ENCODE measurements at regions not wholly inside any gene's neighbourhood (a gene's known extent, or its start where the extent isn't known, plus 50 kb on each side); places are given as distances from the start of the nearest gene placed in this dataset.

- ATAC-seq = no peak
- no peaks in the 10 kb centered on the region for H3K9me3 ChIP-seq (ENCODE audit: low read length)
- no peak overlapping the region for H3K9ac ChIP-seq (ENCODE audit: insufficient read depth, low read depth, low read length)
- BruUV-seq (replicated peaks) = no TSS peak
- no peak overlapping the region for H3K4me3 ChIP-seq (replicated peaks in 1 of 3; ENCODE audit: insufficient read depth in 1 of 3, low read depth in 2 of 3, low read length in 3 of 3)
- no peak for FAIRE-seq
- no peak overlapping the region for H2AFZ ChIP-seq (ENCODE audit: low read length)
- H4K20me1 ChIP-seq (ENCODE audit: insufficient read depth, low read length) = no peaks in the 10 kb centered on the region
- WGBS (ENCODE audit: low lambda C conversion rate) = 85% methylated on average over 6 of the region's 6 CpGs
- ChIA-PET POLR2A (no interaction called here), CTCF (ENCODE audit: low intra/inter-chr PET ratio, low total read pairs) (no interaction called here)
- H3K4me2 ChIP-seq (ENCODE audit: low read depth, low read length) = no peak overlapping the region
- peaks cover 7% of the 10 kb centered on the region for H3K4me1 ChIP-seq (ENCODE audit: insufficient read depth, low read length)
- DNase-seq (ENCODE audit: low spot score) = no peak
- no peak overlapping the region for H3K27ac ChIP-seq (ENCODE audit: extremely low read length, insufficient read depth, low read length)
- H3K27me3 ChIP-seq (ENCODE audit: control insufficient read depth in 1 of 2, insufficient read depth in 2 of 2, low read length in 2 of 2) = no peaks in the 10 kb centered on the region
- no peaks in the 10 kb centered on the region for H3K36me3 ChIP-seq (replicated peaks in 1 of 2; ENCODE audit: control insufficient read depth in 1 of 2, insufficient read depth in 2 of 2, low read length in 2 of 2)
- in situ Hi-C loops (cut with HindIII; ENCODE audit: extremely low pct_ligation_motif_present, low pct_unique_long_range_greater_than_20kb) (no loop called here), intact Hi-C loops (cut with micrococcal nuclease; ENCODE audit: unreplicated experiment) (no loop called here)
- no peaks in the 10 kb centered on the region for H3K79me2 ChIP-seq (ENCODE audit: insufficient read depth, low read length)
- TF ChIP-seq ZNF761 (CRISPR knock-in tag; conservative IDR thresholded peaks at IDR 0.05) = no peak
- TF ChIP-seq RARA (CRISPR knock-in tag; IDR thresholded peaks at IDR 0.05) = no peak
- no peak for TF ChIP-seq ZNF777 (CRISPR knock-in tag; IDR thresholded peaks at IDR 0.05)
- no peak for TF ChIP-seq BCL6 (CRISPR knock-in tag; IDR thresholded peaks at IDR 0.05)
- no peak for TF ChIP-seq RNF2 (conservative IDR thresholded peaks at IDR 0.05; ENCODE audit: low read depth)
- TF ChIP-seq RARG (CRISPR knock-in tag; IDR thresholded peaks at IDR 0.05; ENCODE audit: low read depth) = no peak
- no peak for TF ChIP-seq ZSCAN12 (CRISPR knock-in tag; IDR thresholded peaks at IDR 0.05)
- TF ChIP-seq STAT6 (CRISPR knock-in tag; IDR thresholded peaks at IDR 0.05; ENCODE audit: borderline replicate concordance) = no peak
- TF ChIP-seq SKI (IDR thresholded peaks at IDR 0.05; ENCODE audit: partially characterized antibody) = no peak
- no peak for TF ChIP-seq HNRNPL (IDR thresholded peaks at IDR 0.05; ENCODE audit: low read depth, low read length)
- no peak for TF ChIP-seq IRF1 (CRISPR knock-in tag; IDR thresholded peaks at IDR 0.05; ENCODE audit: low read depth)
- no peak for TF ChIP-seq HNRNPLL (IDR thresholded peaks at IDR 0.05; ENCODE audit: low read depth, low read length, poor library complexity, severe bottlenecking)
- TF ChIP-seq ZNF44 (CRISPR knock-in tag; IDR thresholded peaks at IDR 0.05) = no peak
- TF ChIP-seq XBP1 (CRISPR knock-in tag; IDR thresholded peaks at IDR 0.05) = no peak
- no peak for TF ChIP-seq CBX2 (IDR thresholded peaks at IDR 0.05; ENCODE audit: low read depth, low read length)
- TF ChIP-seq CBX2 (CRISPR knock-in tag; IDR thresholded peaks at IDR 0.05; ENCODE audit: low read depth) = no peak
- no peak for TF ChIP-seq HMGA1 (CRISPR knock-in tag; conservative IDR thresholded peaks at IDR 0.05)
- no peak for TF ChIP-seq ZNF563 (CRISPR knock-in tag; IDR thresholded peaks at IDR 0.05)
- TF ChIP-seq ERF (CRISPR knock-in tag; IDR thresholded peaks at IDR 0.05) = no peak
- no peak for TF ChIP-seq SP1 (IDR thresholded peaks at IDR 0.05)
- TF ChIP-seq SP1 (CRISPR knock-in tag; IDR thresholded peaks at IDR 0.05) = no peak
- no peak for TF ChIP-seq CHCHD3 (CRISPR knock-in tag; IDR thresholded peaks at IDR 0.05)
Observed at GRCh38 chr1:105626276-105626987, 1430.0 kb upstream of the PRMT6 start.
